Loucy (cell line): ENCODE measurements at regions not wholly inside any gene's neighbourhood (a gene's known extent, or its start where the extent isn't known, plus 50 kb on each side); places are given as distances from the start of the nearest gene placed in this dataset.

Experiments used
- CTCF ChIP-seq: fragments of 200-600 bp; sonication (generic); conservative IDR thresholded peaks from 2 replicates; pipeline ENCODE4 v1.5.1; 2014; ENCODE audit warnings: mild to moderate bottlenecking, antibody characterized with exemption, low read length
- EZH2phosphoT487 ChIP-seq: fragments of 200-600 bp; IDR thresholded peaks from 2 replicates; pipeline ENCODE4 v1.6.1; 2018; ENCODE audit warnings: antibody characterized with exemption, mild to moderate bottlenecking, moderate library complexity, borderline replicate concordance

GRCh38 chr6:91505199-91505598, 918.3 kb upstream of the MAP3K7 start:
- TF ChIP-seq CTCF (no peak), EZH2phosphoT487 (no peak)
